ENCODE measurements at regions not wholly inside any gene's neighbourhood (a gene's known extent, or its start where the extent isn't known, plus 50 kb on each side); places are given as distances from the start of the nearest gene placed in this dataset.

GRCh38 chr1:72678683-72679082 is 396.3 kb upstream of the NEGR1 start:
- WGBS (ENCODE audit: insufficient coverage, insufficient read length) = no CpG with 5 or more reads among the region's 4 CpGs
- H3K36me3 ChIP-seq (ENCODE audit: control insufficient read depth, insufficient read depth, low read length) = no peaks in the 10 kb centered on the region
- H3K27me3 ChIP-seq (ENCODE audit: control insufficient read depth, insufficient read depth, low read length) = no peaks in the 10 kb centered on the region
- no peak for DNase-seq (ENCODE audit: low read depth, low spot score)
- no peak overlapping the region for H3K27ac ChIP-seq (ENCODE audit: low read length)
- no peaks in the 10 kb centered on the region for H3K9me3 ChIP-seq (ENCODE audit: control insufficient read depth, insufficient read depth, low read length)
- H3K4me3 ChIP-seq (ENCODE audit: low read length) = no peak overlapping the region
- H3K4me1 ChIP-seq (ENCODE audit: control insufficient read depth, insufficient read depth, low read length) = no peaks in the 10 kb centered on the region

DNA sequence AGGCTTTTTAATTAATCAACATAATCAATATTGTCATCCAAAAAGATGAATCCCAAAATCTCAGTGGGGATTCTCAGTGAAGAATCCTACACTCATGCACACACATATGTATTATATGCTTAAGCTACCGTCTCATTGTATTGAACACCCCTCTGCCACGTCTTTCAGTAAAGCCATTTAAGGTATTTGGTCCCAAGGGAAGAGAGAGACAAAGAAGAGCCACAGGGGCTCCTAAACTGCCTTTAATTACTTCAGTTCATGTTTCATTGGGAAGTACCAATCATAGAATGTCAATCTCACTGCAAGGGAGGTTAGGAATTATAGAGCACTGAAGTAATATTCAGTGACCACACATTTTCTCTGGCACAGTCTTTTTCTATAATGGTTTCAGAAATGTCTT is 388.6 kb upstream of the NEGR1 start:
- H3K4me3 ChIP-seq (ENCODE audit: low read length) = no peak overlapping the region
- H3K27me3 ChIP-seq (ENCODE audit: control insufficient read depth, insufficient read depth, low read length) = no peaks in the 10 kb centered on the region
- no CpG with 5 or more reads among the region's 2 CpGs for WGBS (ENCODE audit: insufficient coverage, insufficient read length)
- H3K4me1 ChIP-seq (ENCODE audit: control insufficient read depth, insufficient read depth, low read length) = no peaks in the 10 kb centered on the region
- H3K27ac ChIP-seq (ENCODE audit: low read length) = no peak overlapping the region
- no peaks in the 10 kb centered on the region for H3K9me3 ChIP-seq (ENCODE audit: control insufficient read depth, insufficient read depth, low read length)
- peak; percentile 2 for DNase-seq (ENCODE audit: low read depth, low spot score)
- H3K36me3 ChIP-seq (ENCODE audit: control insufficient read depth, insufficient read depth, low read length) = no peaks in the 10 kb centered on the region

DNA sequence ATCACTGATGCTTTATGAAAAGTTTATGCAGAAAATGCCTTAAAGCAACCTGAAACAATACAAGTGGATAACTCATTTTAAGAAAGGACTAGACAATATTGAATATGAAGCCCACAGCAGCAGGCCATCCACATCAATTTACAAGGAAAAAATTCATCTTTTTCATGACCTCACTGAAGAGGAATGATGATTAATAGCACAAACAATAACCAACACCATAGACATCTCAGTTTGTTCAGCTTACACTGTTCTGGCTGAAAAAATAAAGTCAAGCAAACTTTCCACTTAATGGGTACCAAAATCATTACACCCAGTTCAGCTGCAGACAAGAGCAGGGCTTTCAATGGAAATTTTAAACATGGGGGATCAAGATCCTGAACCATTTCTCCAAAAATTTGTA is 380.6 kb upstream of the NEGR1 start:
- Histone ChIP-seq H3K27ac (ENCODE audit: low read length) (no peak overlapping the region), H3K9me3 (ENCODE audit: control insufficient read depth, insufficient read depth, low read length) (no peaks in the 10 kb centered on the region), H3K27me3 (ENCODE audit: control insufficient read depth, insufficient read depth, low read length) (no peaks in the 10 kb centered on the region), H3K4me3 (ENCODE audit: low read length) (no peak overlapping the region), H3K36me3 (ENCODE audit: control insufficient read depth, insufficient read depth, low read length) (no peaks in the 10 kb centered on the region), H3K4me1 (ENCODE audit: control insufficient read depth, insufficient read depth, low read length) (no peaks in the 10 kb centered on the region)
- no peak for DNase-seq (ENCODE audit: low read depth, low spot score)

- Histone ChIP-seq H3K27ac (ENCODE audit: low read length) (no peak overlapping the region), H3K27me3 (ENCODE audit: control insufficient read depth, insufficient read depth, low read length) (no peaks in the 10 kb centered on the region), H3K9me3 (ENCODE audit: control insufficient read depth, insufficient read depth, low read length) (no peaks in the 10 kb centered on the region), H3K36me3 (ENCODE audit: control insufficient read depth, insufficient read depth, low read length) (no peaks in the 10 kb centered on the region), H3K4me3 (ENCODE audit: low read length) (no peak overlapping the region), H3K4me1 (ENCODE audit: control insufficient read depth, insufficient read depth, low read length) (no peaks in the 10 kb centered on the region)
- no CpG with 5 or more reads among the region's 5 CpGs for WGBS (ENCODE audit: insufficient coverage, insufficient read length)
- no peak for DNase-seq (ENCODE audit: low read depth, low spot score)
Measured at GRCh38 chr1:72650843-72651435, 368.6 kb upstream of the NEGR1 start.

- no peak for DNase-seq (ENCODE audit: low read depth, low spot score)
- Histone ChIP-seq H3K27ac (ENCODE audit: low read length) (no peak overlapping the region), H3K4me1 (ENCODE audit: control insufficient read depth, insufficient read depth, low read length) (no peaks in the 10 kb centered on the region), H3K36me3 (ENCODE audit: control insufficient read depth, insufficient read depth, low read length) (no peaks in the 10 kb centered on the region), H3K4me3 (ENCODE audit: low read length) (no peak overlapping the region), H3K9me3 (ENCODE audit: control insufficient read depth, insufficient read depth, low read length) (no peaks in the 10 kb centered on the region), H3K27me3 (ENCODE audit: control insufficient read depth, insufficient read depth, low read length) (no peaks in the 10 kb centered on the region)
- no CpG with 5 or more reads among the region's 3 CpGs for WGBS (ENCODE audit: insufficient coverage, insufficient read length)
Measured at GRCh38 chr1:72649991-72650390, 367.7 kb upstream of the NEGR1 start.

- no peaks in the 10 kb centered on the region for H3K27me3 ChIP-seq (ENCODE audit: control insufficient read depth, insufficient read depth, low read length)
- no peaks in the 10 kb centered on the region for H3K36me3 ChIP-seq (ENCODE audit: control insufficient read depth, insufficient read depth, low read length)
- no peaks in the 10 kb centered on the region for H3K9me3 ChIP-seq (ENCODE audit: control insufficient read depth, insufficient read depth, low read length)
- no peaks in the 10 kb centered on the region for H3K4me1 ChIP-seq (ENCODE audit: control insufficient read depth, insufficient read depth, low read length)
- DNase-seq (ENCODE audit: low read depth, low spot score) = no peak
- no peak overlapping the region for H3K27ac ChIP-seq (ENCODE audit: low read length)
- no peak overlapping the region for H3K4me3 ChIP-seq (ENCODE audit: low read length)
- no CpG with 5 or more reads among the region's 24 CpGs for whole genome bisulfite sequencing (ENCODE audit: insufficient coverage, insufficient read length)
Measured at GRCh38 chr1:72649211-72649888, 367.0 kb upstream of the NEGR1 start.

DNA sequence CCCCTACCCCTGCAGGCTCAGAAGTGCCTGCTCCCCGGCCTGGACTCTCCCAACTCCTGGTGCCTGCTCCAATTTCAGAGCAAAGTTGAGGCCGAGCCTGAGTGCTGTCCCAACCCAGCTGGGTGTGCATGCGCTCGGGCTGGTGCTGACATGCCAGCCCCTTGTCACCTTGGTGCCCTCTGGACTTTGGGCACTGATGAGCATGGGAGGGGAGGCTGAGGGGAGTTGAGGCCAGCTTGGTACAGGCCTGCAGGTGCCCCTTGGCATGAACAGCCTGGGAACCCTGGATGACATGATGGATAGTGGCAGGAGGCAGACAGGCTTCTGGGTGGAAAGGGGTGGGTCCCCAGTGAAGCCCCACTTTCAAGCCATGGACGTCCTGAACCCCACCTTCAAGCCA is 366.1 kb upstream of the NEGR1 start:
- no CpG with 5 or more reads among the region's 5 CpGs for WGBS (ENCODE audit: insufficient coverage, insufficient read length)
- no peak overlapping the region for H3K4me3 ChIP-seq (ENCODE audit: low read length)
- no peak overlapping the region for H3K27ac ChIP-seq (ENCODE audit: low read length)
- H3K4me1 ChIP-seq (ENCODE audit: control insufficient read depth, insufficient read depth, low read length) = no peaks in the 10 kb centered on the region
- no peak for DNase-seq (ENCODE audit: low read depth, low spot score)
- no peaks in the 10 kb centered on the region for H3K36me3 ChIP-seq (ENCODE audit: control insufficient read depth, insufficient read depth, low read length)
- no peaks in the 10 kb centered on the region for H3K27me3 ChIP-seq (ENCODE audit: control insufficient read depth, insufficient read depth, low read length)
- H3K9me3 ChIP-seq (ENCODE audit: control insufficient read depth, insufficient read depth, low read length) = no peaks in the 10 kb centered on the region

DNA sequence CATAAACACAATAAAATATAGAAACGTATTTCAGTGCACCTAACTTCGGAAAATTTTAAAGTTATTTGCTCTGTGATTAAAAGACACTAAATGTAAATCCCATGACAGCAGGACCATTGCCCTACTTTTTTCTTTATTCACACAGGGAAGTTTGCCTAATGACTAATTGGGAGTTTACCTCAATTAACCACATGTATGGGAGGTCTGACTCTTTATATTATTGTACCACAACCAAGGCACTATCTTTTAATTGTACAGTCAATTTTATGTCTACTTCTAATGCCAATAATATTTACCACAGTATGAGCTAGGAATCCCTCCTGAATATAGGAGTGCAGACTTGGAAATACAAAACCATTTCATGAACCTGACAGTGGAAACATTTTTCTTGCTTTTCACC is 360.8 kb upstream of the NEGR1 start:
- Histone ChIP-seq H3K4me3 (ENCODE audit: low read length) (no peak overlapping the region), H3K36me3 (ENCODE audit: control insufficient read depth, insufficient read depth, low read length) (no peaks in the 10 kb centered on the region), H3K27me3 (ENCODE audit: control insufficient read depth, insufficient read depth, low read length) (no peaks in the 10 kb centered on the region), H3K9me3 (ENCODE audit: control insufficient read depth, insufficient read depth, low read length) (no peaks in the 10 kb centered on the region), H3K27ac (ENCODE audit: low read length) (no peak overlapping the region), H3K4me1 (ENCODE audit: control insufficient read depth, insufficient read depth, low read length) (no peaks in the 10 kb centered on the region)
- no CpG with 5 or more reads among the region's 2 CpGs for WGBS (ENCODE audit: insufficient coverage, insufficient read length)
- no peak for DNase-seq (ENCODE audit: low read depth, low spot score)

GRCh38 chr1:72637593-72637992 is 355.3 kb upstream of the NEGR1 start:
- H3K27ac ChIP-seq (ENCODE audit: low read length) = no peak overlapping the region
- no peaks in the 10 kb centered on the region for H3K9me3 ChIP-seq (ENCODE audit: control insufficient read depth, insufficient read depth, low read length)
- no CpG with 5 or more reads among the region's 1 CpG for WGBS (ENCODE audit: insufficient coverage, insufficient read length)
- no peak overlapping the region for H3K4me3 ChIP-seq (ENCODE audit: low read length)
- no peak for DNase-seq (ENCODE audit: low read depth, low spot score)
- H3K4me1 ChIP-seq (ENCODE audit: control insufficient read depth, insufficient read depth, low read length) = no peaks in the 10 kb centered on the region
- H3K27me3 ChIP-seq (ENCODE audit: control insufficient read depth, insufficient read depth, low read length) = no peaks in the 10 kb centered on the region
- H3K36me3 ChIP-seq (ENCODE audit: control insufficient read depth, insufficient read depth, low read length) = no peaks in the 10 kb centered on the region

DNA sequence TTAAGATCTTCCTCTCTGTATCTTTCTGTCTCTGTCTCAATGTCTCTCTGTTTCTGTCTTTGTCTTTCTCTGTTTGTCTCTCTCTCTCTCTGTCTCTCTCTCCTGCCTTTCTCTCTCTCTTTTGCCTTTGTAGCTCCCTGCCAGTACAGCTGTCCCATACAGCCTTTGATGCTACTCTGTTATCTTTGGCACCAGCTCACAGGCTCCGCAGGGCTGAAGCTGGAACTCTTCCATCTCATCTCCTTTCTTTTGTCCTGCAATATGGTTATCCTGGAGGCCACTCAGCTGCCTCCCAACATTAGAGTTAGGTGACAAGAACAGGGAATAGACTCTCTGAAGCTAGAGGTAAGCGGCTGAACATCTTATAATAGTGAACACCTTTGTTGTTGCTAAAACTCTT is 354.3 kb upstream of the NEGR1 start:
- H3K4me3 ChIP-seq (ENCODE audit: low read length) = no peak overlapping the region
- H3K9me3 ChIP-seq (ENCODE audit: control insufficient read depth, insufficient read depth, low read length) = no peaks in the 10 kb centered on the region
- DNase-seq (ENCODE audit: low read depth, low spot score) = no peak
- WGBS (ENCODE audit: insufficient coverage, insufficient read length) = no CpG with 5 or more reads among the region's 2 CpGs
- no peak overlapping the region for H3K27ac ChIP-seq (ENCODE audit: low read length)
- no peaks in the 10 kb centered on the region for H3K27me3 ChIP-seq (ENCODE audit: control insufficient read depth, insufficient read depth, low read length)
- H3K36me3 ChIP-seq (ENCODE audit: control insufficient read depth, insufficient read depth, low read length) = no peaks in the 10 kb centered on the region
- H3K4me1 ChIP-seq (ENCODE audit: control insufficient read depth, insufficient read depth, low read length) = no peaks in the 10 kb centered on the region

GRCh38 chr1:72635719-72636118 is 353.4 kb upstream of the NEGR1 start:
- Histone ChIP-seq H3K36me3 (ENCODE audit: control insufficient read depth, insufficient read depth, low read length) (no peaks in the 10 kb centered on the region), H3K4me3 (ENCODE audit: low read length) (no peak overlapping the region), H3K27ac (ENCODE audit: low read length) (no peak overlapping the region), H3K4me1 (ENCODE audit: control insufficient read depth, insufficient read depth, low read length) (no peaks in the 10 kb centered on the region), H3K27me3 (ENCODE audit: control insufficient read depth, insufficient read depth, low read length) (no peaks in the 10 kb centered on the region), H3K9me3 (ENCODE audit: control insufficient read depth, insufficient read depth, low read length) (no peaks in the 10 kb centered on the region)
- no peak for DNase-seq (ENCODE audit: low read depth, low spot score)
- no CpG with 5 or more reads among the region's 5 CpGs for WGBS (ENCODE audit: insufficient coverage, insufficient read length)
